Suprapubic skin (tissue), 4 donors: ENCODE measurements at regions not wholly inside any gene's neighbourhood (a gene's known extent, or its start where the extent isn't known, plus 50 kb on each side); places are given as distances from the start of the nearest gene placed in this dataset.
A peak's percentile ranks its signal among the peaks of the same experiment; 100 is the strongest.

Experiments
- DNase-seq, 2 donors: peaks; one replicate each; pipeline ENCODE4 v3.0.0-alpha.2; 2019; ENCODE audit warnings: low spot score in 2 of 2
- H3K27ac ChIP-seq: fragments of 200-600 bp; sonication (generic); one replicate; pipeline ENCODE4 v1.5.1; 2019
- H3K27me3 ChIP-seq: fragments of 200-600 bp; sonication (generic); one replicate; pipeline ENCODE4 v1.5.1; 2019
- H3K36me3 ChIP-seq: fragments of 200-600 bp; sonication (generic); one replicate; pipeline ENCODE4 v1.5.1; 2019
- H3K4me1 ChIP-seq: fragments of 200-600 bp; sonication (generic); one replicate; pipeline ENCODE4 v1.5.1; 2019
- H3K4me3 ChIP-seq: fragments of 200-600 bp; sonication (generic); one replicate; pipeline ENCODE4 v1.5.1; 2019; ENCODE audit warnings: mild to moderate bottlenecking
- H3K9me3 ChIP-seq: fragments of 200-600 bp; sonication (generic); one replicate; pipeline ENCODE4 v1.5.1; 2019
- CTCF ChIP-seq, 2 donors: fragments of 200-600 bp in 1 of 2; fragments of 450-650 bp in 1 of 2; sonication (generic) in 1 of 2; IDR thresholded peaks; one replicate each; pipeline ENCODE4 v1.5.1; 2016 to 2019; ENCODE audit warnings: antibody characterized with exemption in 2 of 2, mild to moderate bottlenecking in 1 of 2, moderate library complexity in 1 of 2
- EP300 ChIP-seq: sonication (generic); formaldehyde crosslinking; IDR thresholded peaks from one replicate; pipeline ENCODE4 v1.6.1; 2017; ENCODE audit warnings: antibody characterized with exemption
- POLR2A ChIP-seq, 2 donors: fragments of 450-650 bp; IDR thresholded peaks; one replicate each; pipeline ENCODE4 v1.6.1; 2017; ENCODE audit warnings: antibody characterized with exemption in 2 of 2, mild to moderate bottlenecking in 2 of 2, moderate library complexity in 2 of 2
- POLR2AphosphoS5 ChIP-seq, 3 donors: sonication (generic); formaldehyde crosslinking; IDR thresholded peaks; one replicate each; pipeline ENCODE4 v1.6.1; 2017; ENCODE audit warnings: antibody characterized with exemption in 3 of 3
- WGBS: methylation state at CpG from one replicate; pipeline ENCODE4 v1.1.5; 2018; 5-methylcytosine and 5-hydroxymethylcytosine counted together

GRCh38 chr2:236797411-236797810 is 227.8 kb downstream of the ACKR3 start:
- H3K27ac ChIP-seq, result no peak overlapping the region
- DNase-seq, result peak in 1 of 2 donors; percentile 35
- no peaks in the 10 kb centered on the region for H3K9me3 ChIP-seq
- H3K36me3 ChIP-seq, result no peaks in the 10 kb centered on the region
- H3K4me1 ChIP-seq, result peaks cover 12% of the 10 kb centered on the region
- no peak for TF ChIP-seq POLR2A (IDR thresholded peaks at IDR 0.05)
- no peak for TF ChIP-seq EP300
- TF ChIP-seq POLR2AphosphoS5 (IDR thresholded peaks at IDR 0.05), result no peak
- TF ChIP-seq CTCF (IDR thresholded peaks at IDR 0.05), result no peak
- peaks cover 4% of the 10 kb centered on the region for H3K27me3 ChIP-seq
- WGBS, result 76% methylated on average over 7 of the region's 7 CpGs
- H3K4me3 ChIP-seq, result no peak overlapping the region

DNA sequence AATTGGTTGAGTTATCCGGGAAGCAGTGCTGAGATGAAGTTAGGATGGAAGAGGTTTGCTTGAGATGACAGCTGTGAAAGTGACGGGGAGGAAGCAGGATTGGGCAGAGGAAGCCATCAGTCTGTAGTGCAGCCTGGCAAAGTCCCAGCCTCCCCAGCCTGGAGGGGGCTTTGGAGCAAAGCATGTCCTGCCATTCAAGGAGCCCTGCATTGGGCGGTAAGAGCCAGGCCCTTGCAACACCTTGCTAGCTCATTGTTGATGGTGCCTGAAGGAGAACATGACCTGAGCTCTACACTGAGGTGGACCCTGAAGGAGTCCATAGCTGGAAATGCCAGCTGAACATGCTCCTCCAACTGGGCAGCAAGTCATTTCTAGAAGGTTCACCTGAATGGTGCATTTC is 228.9 kb downstream of the ACKR3 start:
- H3K36me3 ChIP-seq, result no peaks in the 10 kb centered on the region
- TF ChIP-seq CTCF (IDR thresholded peaks at IDR 0.05) (no peak), EP300 (no peak), POLR2A (IDR thresholded peaks at IDR 0.05) (no peak), POLR2AphosphoS5 (IDR thresholded peaks at IDR 0.05) (no peak)
- H3K4me1 ChIP-seq, result peaks cover 11% of the 10 kb centered on the region
- H3K9me3 ChIP-seq, result no peaks in the 10 kb centered on the region
- no peak overlapping the region for H3K4me3 ChIP-seq
- H3K27ac ChIP-seq, result no peak overlapping the region
- WGBS, result 100% methylated on average over 3 of the region's 3 CpGs
- peaks cover 4% of the 10 kb centered on the region for H3K27me3 ChIP-seq
- peak in 1 of 2 donors; percentile 39 for DNase-seq

- Histone ChIP-seq H3K9me3 (no peaks in the 10 kb centered on the region), H3K27ac (peak overlapping the region; percentile 35), H3K4me1 (peaks cover 4% of the 10 kb centered on the region), H3K27me3 (peaks cover 5% of the 10 kb centered on the region), H3K36me3 (no peaks in the 10 kb centered on the region), H3K4me3 (no peak overlapping the region)
- DNase-seq, result no peak
- WGBS, result 71% methylated on average over 7 of the region's 7 CpGs
- TF ChIP-seq EP300 (no peak), POLR2AphosphoS5 (IDR thresholded peaks at IDR 0.05) (peak in 1 of 3 donors; percentile 10)
These were observed 229.9 kb downstream of the ACKR3 start for GRCh38 chr2:236799391-236800026.

DNA sequence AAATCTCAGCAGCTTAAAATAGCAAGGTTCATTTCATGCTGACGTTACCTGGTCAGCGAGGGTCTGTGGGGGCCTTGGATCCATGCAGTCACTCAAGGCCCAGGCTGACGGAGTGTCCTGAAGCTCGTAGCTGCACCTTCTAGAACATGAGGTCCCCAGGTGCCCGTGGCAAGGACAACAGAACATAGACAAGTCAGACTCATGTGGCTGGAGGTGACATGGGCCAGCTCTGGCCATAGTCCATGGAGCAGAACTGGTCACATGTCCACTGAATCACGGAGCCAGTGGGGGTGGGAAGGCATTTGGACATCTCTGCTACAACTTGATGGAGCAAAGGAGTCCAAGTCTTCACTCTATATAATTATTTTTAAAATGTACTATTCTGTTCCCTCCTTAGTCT is 233.2 kb downstream of the ACKR3 start:
- no peak overlapping the region for H3K27ac ChIP-seq
- DNase-seq, result no peak
- peaks cover 5% of the 10 kb centered on the region for H3K27me3 ChIP-seq
- 85% methylated on average over 6 of the region's 6 CpGs for WGBS
- no peaks in the 10 kb centered on the region for H3K9me3 ChIP-seq
- no peaks in the 10 kb centered on the region for H3K36me3 ChIP-seq
- H3K4me1 ChIP-seq, result peaks cover 3% of the 10 kb centered on the region
- no peak overlapping the region for H3K4me3 ChIP-seq
- no peak for TF ChIP-seq CTCF (IDR thresholded peaks at IDR 0.05)
- TF ChIP-seq EP300, result no peak
- TF ChIP-seq POLR2A (IDR thresholded peaks at IDR 0.05), result no peak
- no peak for TF ChIP-seq POLR2AphosphoS5 (IDR thresholded peaks at IDR 0.05)

- no peak overlapping the region for H3K4me3 ChIP-seq
- H3K27me3 ChIP-seq, result peaks cover 5% of the 10 kb centered on the region
- DNase-seq, result no peak
- 93% methylated on average over 15 of the region's 20 CpGs for WGBS
- TF ChIP-seq CTCF (IDR thresholded peaks at IDR 0.05), result no peak
- TF ChIP-seq EP300, result no peak
- no peak for TF ChIP-seq POLR2A (IDR thresholded peaks at IDR 0.05)
- TF ChIP-seq POLR2AphosphoS5 (IDR thresholded peaks at IDR 0.05), result no peak
- H3K36me3 ChIP-seq, result no peaks in the 10 kb centered on the region
- no peak overlapping the region for H3K27ac ChIP-seq
- peaks cover 2% of the 10 kb centered on the region for H3K9me3 ChIP-seq
- H3K4me1 ChIP-seq, result peaks cover 3% of the 10 kb centered on the region
These were observed 234.0 kb downstream of the ACKR3 start for GRCh38 chr2:236803621-236804020.
